ENCODE measurements at regions not wholly inside any gene's neighbourhood (a gene's known extent, or its start where the extent isn't known, plus 50 kb on each side); places are given as distances from the start of the nearest gene placed in this dataset.

DNA sequence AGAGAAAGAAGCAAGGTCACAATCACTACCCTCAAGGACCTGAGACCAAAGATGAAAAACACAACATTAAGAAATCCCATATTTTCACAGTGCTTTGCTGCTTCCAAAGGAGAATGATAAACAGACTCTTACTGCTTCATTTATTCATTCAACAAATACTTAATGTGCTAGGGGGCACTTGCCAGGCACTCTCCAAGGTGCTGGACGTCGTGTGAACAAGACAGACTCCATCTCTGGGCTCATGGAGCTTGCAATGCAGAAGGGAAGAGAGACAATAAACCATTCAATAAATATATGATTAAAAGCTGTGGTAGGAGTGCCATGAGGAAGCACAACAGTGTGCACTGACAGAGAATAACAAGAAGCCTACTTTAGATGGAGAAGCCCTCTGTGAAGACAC is 327.7 kb downstream of the CDK5RAP2 start:
- no peaks in the 10 kb centered on the region for H3K27me3 ChIP-seq (ENCODE audit: control insufficient read depth, insufficient read depth, low read length)
- no peak overlapping the region for H3K9ac ChIP-seq (ENCODE audit: low read length)
- no peaks in the 10 kb centered on the region for H3K4me1 ChIP-seq (ENCODE audit: control insufficient read depth, insufficient read depth, low read length)
- H3K36me3 ChIP-seq (ENCODE audit: control insufficient read depth, insufficient read depth, low read length), result no peaks in the 10 kb centered on the region
- no peak overlapping the region for H3K4me3 ChIP-seq (ENCODE audit: low read length)
- no peak overlapping the region for H3K27ac ChIP-seq (ENCODE audit: low read depth, low read length)

DNA sequence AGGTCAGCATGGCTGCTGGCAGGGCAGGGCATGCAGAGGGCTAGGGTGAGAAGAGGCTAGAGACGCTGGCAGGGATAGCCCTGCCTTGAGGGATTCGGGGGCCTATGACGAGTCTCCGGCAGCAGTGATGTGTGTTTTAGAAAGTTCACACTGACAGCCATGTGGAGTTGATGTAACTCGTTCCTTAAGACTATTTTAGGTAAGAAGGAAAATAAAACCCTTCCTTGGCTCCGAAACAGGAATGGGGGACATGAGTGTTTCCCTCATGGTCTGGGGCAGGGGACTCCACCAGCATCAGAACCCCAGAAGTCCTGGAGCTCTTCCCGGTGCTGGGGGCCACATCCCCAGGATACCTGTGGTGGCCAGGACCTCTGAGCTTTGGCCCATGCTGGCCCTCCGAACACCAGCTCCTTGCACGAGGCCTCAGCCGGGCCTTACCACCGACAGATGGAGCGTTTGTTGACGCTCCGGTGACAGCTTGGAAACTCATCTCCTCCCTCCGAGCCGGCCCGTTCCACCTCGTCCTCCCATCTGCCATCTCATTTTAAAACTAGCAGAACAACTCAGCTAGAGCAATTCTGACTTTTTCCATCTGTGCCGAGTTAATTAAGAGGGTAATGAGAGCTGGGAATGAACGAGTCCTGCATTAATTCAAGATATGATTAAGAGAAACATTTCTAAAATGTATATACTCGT is 337.7 kb downstream of the CDK5RAP2 start:
- Histone ChIP-seq H3K27ac (ENCODE audit: low read depth, low read length) (no peak overlapping the region), H3K4me1 (ENCODE audit: control insufficient read depth, insufficient read depth, low read length) (no peaks in the 10 kb centered on the region), H3K9ac (ENCODE audit: low read length) (no peak overlapping the region), H3K4me3 (ENCODE audit: low read length) (no peak overlapping the region), H3K27me3 (ENCODE audit: control insufficient read depth, insufficient read depth, low read length) (no peaks in the 10 kb centered on the region), H3K36me3 (ENCODE audit: control insufficient read depth, insufficient read depth, low read length) (no peaks in the 10 kb centered on the region)

- Histone ChIP-seq H3K9ac (ENCODE audit: low read length) (no peak overlapping the region), H3K27me3 (ENCODE audit: control insufficient read depth, insufficient read depth, low read length) (no peaks in the 10 kb centered on the region), H3K36me3 (ENCODE audit: control insufficient read depth, insufficient read depth, low read length) (no peaks in the 10 kb centered on the region), H3K4me3 (ENCODE audit: low read length) (no peak overlapping the region), H3K27ac (ENCODE audit: low read depth, low read length) (no peak overlapping the region), H3K4me1 (ENCODE audit: control insufficient read depth, insufficient read depth, low read length) (no peaks in the 10 kb centered on the region)
Observed at GRCh38 chr9:120236596-120236995, 343.4 kb downstream of the CDK5RAP2 start.

- Histone ChIP-seq H3K27me3 (ENCODE audit: control insufficient read depth, insufficient read depth, low read length) (no peaks in the 10 kb centered on the region), H3K4me1 (ENCODE audit: control insufficient read depth, insufficient read depth, low read length) (no peaks in the 10 kb centered on the region), H3K9ac (ENCODE audit: low read length) (no peak overlapping the region), H3K4me3 (ENCODE audit: low read length) (no peak overlapping the region), H3K36me3 (ENCODE audit: control insufficient read depth, insufficient read depth, low read length) (no peaks in the 10 kb centered on the region), H3K27ac (ENCODE audit: low read depth, low read length) (no peak overlapping the region)
Observed at GRCh38 chr9:120235081-120235480, 344.9 kb downstream of the CDK5RAP2 start.

DNA sequence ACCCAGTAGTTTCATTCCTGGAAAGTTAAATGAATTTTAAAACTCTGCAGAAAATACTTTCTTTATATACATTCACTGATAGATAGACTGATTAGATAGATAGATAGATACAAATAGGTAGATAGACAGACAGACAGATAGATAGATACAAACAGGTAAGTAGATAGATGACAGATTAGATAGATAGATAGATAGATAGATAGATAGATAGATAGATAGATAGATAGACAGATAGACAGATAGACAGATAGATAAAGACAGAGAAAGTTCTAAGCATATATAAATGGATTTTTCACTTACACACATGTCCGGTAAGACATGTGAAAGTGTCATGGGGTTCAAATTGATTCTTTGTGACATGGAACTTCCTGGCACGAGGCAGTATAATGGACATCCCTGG is 349.7 kb downstream of the CDK5RAP2 start:
- H3K4me1 ChIP-seq (ENCODE audit: control insufficient read depth, insufficient read depth, low read length), result no peaks in the 10 kb centered on the region
- no peak overlapping the region for H3K27ac ChIP-seq (ENCODE audit: low read depth, low read length)
- H3K4me3 ChIP-seq (ENCODE audit: low read length), result no peak overlapping the region
- no peak overlapping the region for H3K9ac ChIP-seq (ENCODE audit: low read length)
- no peaks in the 10 kb centered on the region for H3K27me3 ChIP-seq (ENCODE audit: control insufficient read depth, insufficient read depth, low read length)
- no peaks in the 10 kb centered on the region for H3K36me3 ChIP-seq (ENCODE audit: control insufficient read depth, insufficient read depth, low read length)

DNA sequence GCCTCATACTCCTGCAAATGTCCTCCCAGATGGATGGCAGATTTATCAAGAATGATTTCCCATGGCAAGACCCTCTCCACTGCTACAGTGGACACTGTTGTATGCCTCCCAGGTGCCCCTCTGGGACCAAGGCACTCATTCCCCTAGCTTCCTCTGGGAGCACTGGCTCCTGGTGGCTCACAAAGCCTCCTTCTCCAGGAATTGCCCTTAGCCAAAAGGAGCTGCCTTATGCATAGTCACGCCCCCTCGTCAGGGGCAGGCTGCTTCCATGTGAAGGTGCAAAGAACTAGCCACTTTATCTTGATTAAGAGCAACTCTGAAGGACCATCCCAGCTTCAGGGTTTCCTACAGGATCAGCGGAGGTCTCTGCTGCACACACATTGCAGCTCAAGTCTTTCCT is 358.1 kb downstream of the CDK5RAP2 start:
- Histone ChIP-seq H3K27ac (ENCODE audit: low read depth, low read length) (no peak overlapping the region), H3K4me1 (ENCODE audit: control insufficient read depth, insufficient read depth, low read length) (no peaks in the 10 kb centered on the region), H3K27me3 (ENCODE audit: control insufficient read depth, insufficient read depth, low read length) (no peaks in the 10 kb centered on the region), H3K4me3 (ENCODE audit: low read length) (no peak overlapping the region), H3K9ac (ENCODE audit: low read length) (no peak overlapping the region), H3K36me3 (ENCODE audit: control insufficient read depth, insufficient read depth, low read length) (no peaks in the 10 kb centered on the region)

DNA sequence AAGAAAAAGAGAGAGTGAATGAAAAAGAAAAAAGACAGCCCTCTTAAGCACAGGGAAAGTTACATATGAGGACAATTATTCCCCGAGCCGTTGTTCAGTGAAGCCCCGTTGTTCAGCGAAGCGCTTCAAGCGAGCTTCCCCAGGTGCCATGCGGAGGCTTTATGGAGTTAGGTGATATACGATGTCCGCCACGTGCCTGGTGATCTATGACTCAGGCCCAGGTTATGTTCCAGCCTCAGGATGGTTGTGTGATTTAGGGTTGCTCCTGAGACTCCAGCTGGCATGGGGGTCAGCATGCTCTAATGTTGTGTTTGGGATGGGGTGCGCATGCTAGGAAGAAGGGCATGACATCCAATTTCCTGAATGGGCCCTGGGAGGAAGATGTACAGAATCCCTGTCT is 365.6 kb downstream of the CDK5RAP2 start:
- Histone ChIP-seq H3K27me3 (ENCODE audit: control insufficient read depth, insufficient read depth, low read length) (no peaks in the 10 kb centered on the region), H3K4me1 (ENCODE audit: control insufficient read depth, insufficient read depth, low read length) (no peaks in the 10 kb centered on the region), H3K27ac (ENCODE audit: low read depth, low read length) (no peak overlapping the region), H3K4me3 (ENCODE audit: low read length) (no peak overlapping the region), H3K36me3 (ENCODE audit: control insufficient read depth, insufficient read depth, low read length) (no peaks in the 10 kb centered on the region), H3K9ac (ENCODE audit: low read length) (no peak overlapping the region)

DNA sequence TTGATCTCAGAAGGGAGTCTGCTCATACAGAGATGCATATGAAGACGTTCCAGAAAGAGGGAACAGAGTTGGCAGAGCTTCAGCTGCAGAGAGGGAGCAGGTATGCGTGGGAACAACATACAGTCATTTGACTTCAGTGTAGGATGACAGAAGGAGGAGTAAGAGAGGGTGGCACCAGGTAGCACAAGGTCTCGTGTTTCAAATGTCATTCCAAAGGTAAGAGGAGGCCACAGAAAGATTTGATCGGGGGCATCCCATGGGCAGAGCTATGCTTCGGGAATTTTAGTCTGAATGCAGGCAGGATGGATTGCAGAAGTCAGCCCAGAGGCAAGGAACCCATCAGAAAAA is 367.1 kb downstream of the CDK5RAP2 start:
- no peaks in the 10 kb centered on the region for H3K36me3 ChIP-seq (ENCODE audit: control insufficient read depth, insufficient read depth, low read length)
- H3K4me3 ChIP-seq (ENCODE audit: low read length), result no peak overlapping the region
- no peaks in the 10 kb centered on the region for H3K4me1 ChIP-seq (ENCODE audit: control insufficient read depth, insufficient read depth, low read length)
- H3K27ac ChIP-seq (ENCODE audit: low read depth, low read length), result no peak overlapping the region
- no peaks in the 10 kb centered on the region for H3K27me3 ChIP-seq (ENCODE audit: control insufficient read depth, insufficient read depth, low read length)
- no peak overlapping the region for H3K9ac ChIP-seq (ENCODE audit: low read length)

DNA sequence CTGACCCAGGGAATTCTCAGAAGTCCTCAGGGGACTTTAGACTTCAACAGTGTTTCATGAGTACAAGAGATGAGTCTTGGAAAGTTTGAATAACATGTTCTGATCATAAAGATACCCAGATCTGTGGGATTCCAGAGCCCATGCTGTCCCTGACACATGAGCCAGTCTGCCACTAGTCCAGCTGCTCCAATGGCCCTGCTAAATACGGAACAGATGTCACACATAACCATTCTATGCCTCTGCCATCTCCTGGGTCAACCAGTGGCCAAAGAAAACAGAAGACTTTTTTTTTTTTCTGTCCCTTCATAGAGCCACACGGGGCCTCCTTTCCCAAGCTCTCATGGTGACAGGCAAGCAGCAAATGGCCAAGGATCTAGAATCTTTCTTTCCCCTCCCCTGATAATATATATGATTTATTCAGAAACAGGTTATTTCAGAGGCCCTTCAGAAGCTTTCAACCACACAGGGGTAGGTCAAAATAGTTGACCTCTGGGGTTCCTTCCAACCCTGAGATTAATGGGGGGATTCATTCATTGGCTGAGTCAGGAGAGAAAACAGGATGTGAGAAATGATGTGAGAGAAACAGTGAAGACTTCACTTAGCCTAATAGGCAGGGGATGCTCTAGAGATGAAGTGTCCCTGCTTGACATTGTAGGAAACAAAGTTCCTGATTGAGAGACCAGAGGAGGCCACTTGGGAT is 367.7 kb downstream of the CDK5RAP2 start:
- no peaks in the 10 kb centered on the region for H3K36me3 ChIP-seq (ENCODE audit: control insufficient read depth, insufficient read depth, low read length)
- H3K4me3 ChIP-seq (ENCODE audit: low read length), result no peak overlapping the region
- H3K27me3 ChIP-seq (ENCODE audit: control insufficient read depth, insufficient read depth, low read length), result no peaks in the 10 kb centered on the region
- H3K9ac ChIP-seq (ENCODE audit: low read length), result no peak overlapping the region
- no peak overlapping the region for H3K27ac ChIP-seq (ENCODE audit: low read depth, low read length)
- H3K4me1 ChIP-seq (ENCODE audit: control insufficient read depth, insufficient read depth, low read length), result no peaks in the 10 kb centered on the region

GRCh38 chr9:120210274-120210673 is 369.7 kb downstream of the CDK5RAP2 start:
- H3K27me3 ChIP-seq (ENCODE audit: control insufficient read depth, insufficient read depth, low read length), result no peaks in the 10 kb centered on the region
- no peak overlapping the region for H3K9ac ChIP-seq (ENCODE audit: low read length)
- H3K27ac ChIP-seq (ENCODE audit: low read depth, low read length), result no peak overlapping the region
- H3K4me1 ChIP-seq (ENCODE audit: control insufficient read depth, insufficient read depth, low read length), result no peaks in the 10 kb centered on the region
- no peak overlapping the region for H3K4me3 ChIP-seq (ENCODE audit: low read length)
- H3K36me3 ChIP-seq (ENCODE audit: control insufficient read depth, insufficient read depth, low read length), result no peaks in the 10 kb centered on the region

DNA sequence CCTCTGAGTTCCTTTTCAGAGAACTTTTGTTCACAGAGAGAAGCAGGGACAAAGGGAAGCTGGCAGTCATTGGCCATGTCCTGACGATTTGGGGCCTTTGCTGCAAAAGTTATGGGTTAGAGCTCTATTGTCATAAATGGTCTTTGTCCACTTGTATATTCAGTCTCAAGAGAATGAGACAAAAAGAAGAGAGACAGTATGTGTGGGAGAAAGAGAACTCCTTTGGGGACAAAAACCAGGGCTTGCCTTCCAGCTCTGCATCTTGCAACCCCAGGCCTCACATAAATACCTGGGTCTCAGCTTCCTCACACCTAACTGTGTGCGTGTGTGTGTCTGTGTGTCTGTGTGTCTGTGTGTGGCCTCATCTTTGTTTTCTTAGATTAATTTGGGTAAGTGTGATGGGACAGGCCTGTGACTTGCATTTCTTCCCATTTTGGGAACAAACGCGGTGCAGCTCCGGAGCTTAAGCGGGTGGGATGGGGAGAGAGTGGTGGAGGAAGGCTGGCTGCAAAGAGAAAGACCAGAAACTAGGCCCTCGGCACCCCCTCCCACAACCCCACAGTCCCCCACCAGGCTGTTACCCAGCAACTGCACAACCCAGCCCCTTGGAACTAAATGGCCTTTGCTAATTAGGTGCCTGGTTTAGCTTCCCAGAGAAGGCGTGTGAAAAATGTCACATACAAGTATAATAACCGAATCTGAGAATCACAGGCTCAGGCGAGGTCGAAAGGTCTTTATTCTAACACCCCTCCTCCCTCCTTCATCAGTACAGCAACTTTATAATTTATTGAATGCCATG is 376.9 kb downstream of the CDK5RAP2 start:
- Histone ChIP-seq H3K27me3 (ENCODE audit: control insufficient read depth, insufficient read depth, low read length) (no peaks in the 10 kb centered on the region), H3K27ac (ENCODE audit: low read depth, low read length) (no peak overlapping the region), H3K9ac (ENCODE audit: low read length) (no peak overlapping the region), H3K4me3 (ENCODE audit: low read length) (no peak overlapping the region), H3K36me3 (ENCODE audit: control insufficient read depth, insufficient read depth, low read length) (no peaks in the 10 kb centered on the region), H3K4me1 (ENCODE audit: control insufficient read depth, insufficient read depth, low read length) (no peaks in the 10 kb centered on the region)

DNA sequence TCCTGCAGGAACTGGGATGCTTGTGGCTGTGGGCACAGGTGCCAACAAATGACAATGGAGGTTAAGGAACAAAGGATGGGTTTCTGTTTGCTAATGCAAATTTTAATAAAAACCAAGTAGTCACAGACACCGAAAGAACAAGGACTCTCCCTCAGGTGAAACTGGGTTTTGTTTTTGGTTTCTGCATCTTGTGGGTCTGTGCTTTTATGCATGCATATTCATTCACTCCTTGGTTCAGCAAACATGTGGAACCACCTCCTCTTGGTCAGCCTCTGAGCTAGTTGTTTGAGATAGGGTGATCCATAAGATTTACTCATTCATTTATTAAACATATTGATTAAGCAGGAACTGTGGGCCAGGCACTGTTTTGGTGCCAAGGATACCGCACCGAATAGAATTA is 381.9 kb downstream of the CDK5RAP2 start:
- H3K9ac ChIP-seq (ENCODE audit: low read length), result no peak overlapping the region
- H3K36me3 ChIP-seq (ENCODE audit: control insufficient read depth, insufficient read depth, low read length), result no peaks in the 10 kb centered on the region
- no peaks in the 10 kb centered on the region for H3K4me1 ChIP-seq (ENCODE audit: control insufficient read depth, insufficient read depth, low read length)
- no peaks in the 10 kb centered on the region for H3K27me3 ChIP-seq (ENCODE audit: control insufficient read depth, insufficient read depth, low read length)
- no peak overlapping the region for H3K27ac ChIP-seq (ENCODE audit: low read depth, low read length)
- H3K4me3 ChIP-seq (ENCODE audit: low read length), result no peak overlapping the region
